ENCODE measurements at regions not wholly inside any gene's neighbourhood (a gene's known extent, or its start where the extent isn't known, plus 50 kb on each side); places are given as distances from the start of the nearest gene placed in this dataset.

DNA sequence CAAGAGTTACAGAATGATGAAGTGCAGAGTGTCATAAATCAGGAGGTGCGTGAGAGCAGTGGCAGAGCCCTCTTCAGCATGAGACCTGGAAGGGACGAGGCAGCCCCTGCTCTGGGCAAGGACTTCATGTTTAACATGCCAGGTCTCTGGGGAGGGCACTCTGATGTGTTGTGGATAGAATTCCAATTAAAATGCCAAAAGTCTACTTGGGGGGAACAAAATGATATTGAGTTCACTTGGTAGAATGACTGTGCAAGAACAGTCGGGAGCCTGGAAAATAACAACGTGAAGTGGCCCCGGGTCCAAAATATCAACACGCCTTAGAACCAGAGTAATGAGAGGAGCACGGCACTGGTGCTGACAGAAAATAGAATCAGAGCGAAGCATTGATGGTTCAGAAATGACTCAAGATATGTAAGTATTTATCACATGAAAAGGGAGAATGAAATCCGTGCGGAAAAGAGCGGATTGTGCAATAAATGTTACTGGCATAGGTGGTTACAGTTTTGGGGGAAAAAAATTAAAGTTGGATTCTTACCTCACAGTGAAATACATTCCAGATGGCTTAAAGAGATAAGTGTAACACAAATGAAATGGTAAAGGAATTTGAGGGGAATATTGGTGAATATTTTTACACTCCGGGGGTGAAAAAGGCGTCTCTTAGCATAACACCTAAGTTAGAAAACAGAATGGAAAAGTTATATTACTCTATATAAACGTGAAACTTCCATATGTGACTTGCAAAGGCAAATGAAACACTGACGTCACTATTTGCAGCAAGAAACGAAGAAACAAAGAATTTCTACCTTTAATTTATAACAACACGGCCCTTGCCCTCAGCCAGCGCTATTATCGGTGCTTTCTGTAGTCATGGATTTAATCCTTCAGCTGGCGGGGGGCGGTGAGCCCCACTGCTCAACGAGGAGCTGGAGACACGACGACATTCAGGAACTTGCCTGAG, 159.4 kb upstream of the TWIST2 start:
- H3K4me3 ChIP-seq (replicated peaks in 1 of 3; ENCODE audit: low read depth in 2 of 3, low read length in 3 of 3), result no peak overlapping the region
- peaks cover 0 to 2% (median 0%) of the 10 kb centered on the region in 7 donors for H3K9me3 Mint-ChIP-seq
- no peak overlapping the region for H3K27ac ChIP-seq (ENCODE audit: low read depth in 1 of 2, low read length in 2 of 2)
- H3K4me1 ChIP-seq (ENCODE audit: control insufficient read depth in 1 of 2, insufficient read depth in 2 of 2, low read length in 2 of 2), result no peaks in the 10 kb centered on the region
- no peak overlapping the region for H3K9ac ChIP-seq (ENCODE audit: insufficient read depth, low read length, poor library complexity, severe bottlenecking)
- no peaks in the 10 kb centered on the region for H3K36me3 Mint-ChIP-seq
- no peak overlapping the region for H3K4me3 Mint-ChIP-seq
- H3K27me3 ChIP-seq (ENCODE audit: control insufficient read depth in 2 of 2, insufficient read depth in 2 of 2, low read length in 2 of 2), result peaks cover 0 to 2% of the 10 kb centered on the region in 2 donors
- H3K27me3 Mint-ChIP-seq (ENCODE audit: low read depth in 3 of 3), result peaks cover 9 to 17% (median 12%) of the 10 kb centered on the region in 3 donors
- 83% methylated on average over 20 of the region's 24 CpGs for WGBS (ENCODE audit: insufficient coverage)
- no peak overlapping the region for H2AFZ ChIP-seq (ENCODE audit: insufficient read depth, low read depth, low read length, poor library complexity, severe bottlenecking)
- intact Hi-C loops (cut with micrococcal nuclease), result no loop called here
- no peaks in the 10 kb centered on the region for H3K36me3 ChIP-seq (replicated peaks in 1 of 2; ENCODE audit: control insufficient read depth in 1 of 2, insufficient read depth in 2 of 2, low read length in 2 of 2)
- H3K4me1 Mint-ChIP-seq, result no peaks in the 10 kb centered on the region
- no peaks in the 10 kb centered on the region for H4K20me1 ChIP-seq (ENCODE audit: insufficient read depth, low read length)
- no peak for DNase-seq
- TF ChIP-seq CTCF (IDR thresholded peaks at IDR 0.05), result no peak
- H3K9me3 ChIP-seq (replicated peaks in 1 of 2; ENCODE audit: control insufficient read depth in 1 of 2, insufficient read depth in 1 of 2, low read length in 2 of 2), result no peaks in the 10 kb centered on the region
- no peaks in the 10 kb centered on the region for H3K79me2 ChIP-seq (ENCODE audit: insufficient read depth, low read length)
- no peak overlapping the region for H3K4me2 ChIP-seq (replicated peaks; ENCODE audit: extremely low read depth, low read length, poor library complexity, severe bottlenecking)
- no peak overlapping the region for H3K27ac Mint-ChIP-seq

- no peaks in the 10 kb centered on the region for H3K79me2 ChIP-seq (ENCODE audit: insufficient read depth, low read length)
- no peak overlapping the region for H3K27ac Mint-ChIP-seq
- TF ChIP-seq CTCF (IDR thresholded peaks at IDR 0.05), result no peak
- no peaks in the 10 kb centered on the region for H3K4me1 Mint-ChIP-seq
- H3K27me3 ChIP-seq (ENCODE audit: control insufficient read depth in 2 of 2, insufficient read depth in 2 of 2, low read length in 2 of 2), result no peaks in the 10 kb centered on the region
- H3K27me3 Mint-ChIP-seq (ENCODE audit: low read depth in 3 of 3), result peaks cover 8 to 17% (median 12%) of the 10 kb centered on the region in 3 donors
- no peak overlapping the region for H3K9ac ChIP-seq (ENCODE audit: insufficient read depth, low read length, poor library complexity, severe bottlenecking)
- H3K36me3 ChIP-seq (replicated peaks in 1 of 2; ENCODE audit: control insufficient read depth in 1 of 2, insufficient read depth in 2 of 2, low read length in 2 of 2), result no peaks in the 10 kb centered on the region
- H3K4me3 ChIP-seq (replicated peaks in 1 of 3; ENCODE audit: low read depth in 2 of 3, low read length in 3 of 3), result no peak overlapping the region
- no peak overlapping the region for H3K4me2 ChIP-seq (replicated peaks; ENCODE audit: extremely low read depth, low read length, poor library complexity, severe bottlenecking)
- peaks cover 0 to 2% (median 0%) of the 10 kb centered on the region in 7 donors for H3K9me3 Mint-ChIP-seq
- WGBS (ENCODE audit: insufficient coverage), result 50% methylated on average over 1 of the region's 2 CpGs
- H3K27ac ChIP-seq (ENCODE audit: low read depth in 1 of 2, low read length in 2 of 2), result no peak overlapping the region
- H4K20me1 ChIP-seq (ENCODE audit: insufficient read depth, low read length), result no peaks in the 10 kb centered on the region
- no peaks in the 10 kb centered on the region for H3K36me3 Mint-ChIP-seq
- intact Hi-C loops (cut with micrococcal nuclease), result no loop called here
- H2AFZ ChIP-seq (ENCODE audit: insufficient read depth, low read depth, low read length, poor library complexity, severe bottlenecking), result no peak overlapping the region
- H3K4me1 ChIP-seq (ENCODE audit: control insufficient read depth in 1 of 2, insufficient read depth in 2 of 2, low read length in 2 of 2), result no peaks in the 10 kb centered on the region
- no peaks in the 10 kb centered on the region for H3K9me3 ChIP-seq (replicated peaks in 1 of 2; ENCODE audit: control insufficient read depth in 1 of 2, insufficient read depth in 1 of 2, low read length in 2 of 2)
- DNase-seq, result no peak
- H3K4me3 Mint-ChIP-seq, result no peak overlapping the region
Measured at GRCh38 chr2:238689331-238689730, 158.6 kb upstream of the TWIST2 start.

Data from CD14-positive monocyte (primary cell).